Brain microvascular endothelial cell (primary cell): ENCODE measurements at regions not wholly inside any gene's neighbourhood (a gene's known extent, or its start where the extent isn't known, plus 50 kb on each side); places are given as distances from the start of the nearest gene placed in this dataset.

Experiments used
- DNase-seq: peaks from one replicate; pipeline ENCODE4 v3.0.0-alpha.2; 2020
- H3K27ac ChIP-seq: fragments of 250-450 bp; sonication (Bioruptor Pico); 2 replicates; pipeline ENCODE4 v1.5.1; 2020; ENCODE audit warnings: mild to moderate bottlenecking, moderate library complexity
- H3K27me3 ChIP-seq: fragments of 250-450 bp; sonication (Bioruptor Pico); replicated peaks from 2 replicates; pipeline ENCODE4 v1.5.1; 2020; ENCODE audit warnings: mild to moderate bottlenecking
- H3K36me3 ChIP-seq: fragments of 250-450 bp; sonication (Bioruptor Pico); replicated peaks from 2 replicates; pipeline ENCODE4 v1.5.1; 2020; ENCODE audit warnings: mild to moderate bottlenecking
- H3K4me3 ChIP-seq: 2 replicates; pipeline ENCODE4 v1.5.1; 2011; ENCODE audit warnings: low read depth, mild to moderate bottlenecking, control low read depth, low read length, moderate library complexity
- CTCF ChIP-seq: IDR thresholded peaks from 2 replicates; pipeline ENCODE4 v1.5.1; 2011; ENCODE audit warnings: low read depth, mild to moderate bottlenecking, moderate library complexity, low read length, control low read depth, inconsistent platforms; ENCODE audit errors: missing control alignments
- in situ Hi-C: cut with HindIII; loops from 2 replicates; pipeline ENCODE4 v1.10.0; 2017; ENCODE audit warnings: low sequenced_read_pairs, low pct_ligation_motif_present

GRCh38 chr13:87872813-87873212, 201.6 kb downstream of the SLITRK5 start:
- H3K27me3 ChIP-seq, result no peaks in the 10 kb centered on the region
- H3K4me3 ChIP-seq, result no peak overlapping the region
- DNase-seq, result no peak
- in situ Hi-C loops, result no loop called here
- no peaks in the 10 kb centered on the region for H3K36me3 ChIP-seq
- H3K27ac ChIP-seq, result no peak overlapping the region
- no peak for TF ChIP-seq CTCF

- DNase-seq, result no peak
- in situ Hi-C loops, result no loop called here
These were observed 206.3 kb downstream of the SLITRK5 start for GRCh38 chr13:87877477-87877876.

GRCh38 chr13:87878706-87879105, 207.5 kb downstream of the SLITRK5 start:
- H3K36me3 ChIP-seq, result no peaks in the 10 kb centered on the region
- DNase-seq, result no peak
- H3K27me3 ChIP-seq, result no peaks in the 10 kb centered on the region
- in situ Hi-C loops, result no loop called here
- H3K27ac ChIP-seq, result no peak overlapping the region
- no peak overlapping the region for H3K4me3 ChIP-seq
- TF ChIP-seq CTCF, result no peak

More at GRCh38 chr13:87877477-87877876, 206.3 kb downstream of the SLITRK5 start:
- TF ChIP-seq CTCF, result no peak
- Histone ChIP-seq H3K36me3 (no peaks in the 10 kb centered on the region), H3K27ac (no peak overlapping the region), H3K4me3 (no peak overlapping the region), H3K27me3 (no peaks in the 10 kb centered on the region)

GRCh38 chr13:87884884-87885283, 213.7 kb downstream of the SLITRK5 start:
- Histone ChIP-seq H3K4me3 (no peak overlapping the region), H3K36me3 (no peaks in the 10 kb centered on the region), H3K27me3 (no peaks in the 10 kb centered on the region), H3K27ac (no peak overlapping the region)
- in situ Hi-C loops, result no loop called here
- no peak for DNase-seq
- no peak for TF ChIP-seq CTCF

GRCh38 chr13:87887459-87888123, 216.4 kb downstream of the SLITRK5 start:
- no peak for TF ChIP-seq CTCF
- DNase-seq, result no peak
- Histone ChIP-seq H3K4me3 (no peak overlapping the region), H3K36me3 (no peaks in the 10 kb centered on the region), H3K27me3 (no peaks in the 10 kb centered on the region), H3K27ac (no peak overlapping the region)
- in situ Hi-C loops, result no loop called here

GRCh38 chr13:87889254-87889653, 218.1 kb downstream of the SLITRK5 start:
- DNase-seq, result no peak
- Histone ChIP-seq H3K27me3 (no peaks in the 10 kb centered on the region), H3K27ac (no peak overlapping the region), H3K4me3 (no peak overlapping the region), H3K36me3 (no peaks in the 10 kb centered on the region)
- in situ Hi-C loops, result no loop called here
- no peak for TF ChIP-seq CTCF
